DND-41 (cell line): ENCODE measurements at regions not wholly inside any gene's neighbourhood (a gene's known extent, or its start where the extent isn't known, plus 50 kb on each side); places are given as distances from the start of the nearest gene placed in this dataset.

Experiments used
- CTCF ChIP-seq: IDR thresholded peaks from 2 replicates; pipeline ENCODE4 v1.5.1; 2012; ENCODE audit warnings: borderline replicate concordance, low read length, moderate library complexity, mild to moderate bottlenecking; ENCODE audit not compliant: poor library complexity, severe bottlenecking; ENCODE audit errors: extremely low read depth
- EZH2 ChIP-seq: IDR thresholded peaks from 3 replicates; pipeline ENCODE4 v1.6.1; 2012; ENCODE audit warnings: borderline replicate concordance, low read depth, mild to moderate bottlenecking, moderate library complexity, low read length, inconsistent platforms; ENCODE audit not compliant: severe bottlenecking

DNA sequence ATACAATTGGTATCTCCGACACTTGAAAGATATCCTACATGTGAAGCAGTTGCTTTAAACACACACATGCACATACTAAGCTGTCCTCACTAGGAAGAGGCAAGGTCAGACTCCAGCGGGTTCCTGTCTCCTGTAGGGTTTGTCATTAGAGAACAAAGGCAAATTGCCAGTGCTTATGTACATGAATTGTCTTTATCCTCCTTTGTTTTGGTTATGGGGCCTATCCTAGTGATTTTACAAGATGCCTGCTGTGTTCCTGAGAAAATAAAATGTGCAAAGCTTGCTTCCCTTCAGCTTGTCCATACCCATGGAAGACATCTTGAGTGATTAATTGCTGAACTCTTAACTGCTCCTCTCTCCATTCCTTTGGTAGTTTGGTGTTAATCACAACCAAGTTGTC lies 86.7 kb upstream of the SLC39A10 start:
- TF ChIP-seq CTCF (no peak), EZH2 (no peak)
